SK-N-SH (cell line): ENCODE measurements at regions not wholly inside any gene's neighbourhood (a gene's known extent, or its start where the extent isn't known, plus 50 kb on each side); places are given as distances from the start of the nearest gene placed in this dataset.

Experiments used
- CTCF ChIA-PET: fragments of 300-600, 350-600 bp; formaldehyde crosslinking; extraction: SDS; loops from one replicate; lab custom pipeline; 2021; lab: Yijun Ruan, JAX
- POLR2A ChIA-PET: fragments of 350-600 bp; sonication (Branson Sonifier 250); formaldehyde crosslinking; extraction: SDS; loops from one replicate; lab custom pipeline; 2020; ENCODE audit warnings: antibody characterized with exemption, inconsistent platforms; lab: Yijun Ruan, JAX
- DNase-seq: peaks from one replicate; pipeline ENCODE4 v3.0.0; 2012
- H2AFZ ChIP-seq: fragments of 200-600 bp; sonication (generic); 2 replicates; pipeline ENCODE4 v1.8.1; 2016; ENCODE audit warnings: antibody characterized with exemption, mild to moderate bottlenecking, low read depth
- H3F3A ChIP-seq: fragments of 200-600 bp; sonication (generic); replicated peaks from 2 replicates; pipeline ENCODE3; 2016; ENCODE audit warnings: antibody characterized with exemption, mild to moderate bottlenecking; ENCODE audit not compliant: insufficient read depth
- H3K27ac ChIP-seq, 2 experiments: fragments of 200-500 bp in 1 of 2; fragments of 200-600 bp in 1 of 2; sonication (Bioruptor generic) in 1 of 2; sonication (generic), shearing (Covaris generic) in 1 of 2; 2 replicates each; pipeline versions ENCODE4 v1.5.1 to v1.6.1; 2014 to 2016; ENCODE audit warnings: low read depth in 2 of 2, inconsistent platforms in 1 of 2, low read length in 1 of 2, mild to moderate bottlenecking in 1 of 2, mixed read lengths in 1 of 2
- H3K27me3 ChIP-seq: fragments of 200-600 bp; sonication (generic), shearing (Covaris generic); 2 replicates; pipeline ENCODE4 v1.6.1; 2016; ENCODE audit warnings: mixed run types; ENCODE audit not compliant: insufficient read depth
- H3K36me3 ChIP-seq, 2 experiments: fragments of 200-500 bp in 1 of 2; fragments of 200-600 bp in 1 of 2; sonication (Bioruptor generic) in 1 of 2; sonication (generic) in 1 of 2; replicated peaks in 1 of 2; 2 replicates each; pipeline versions ENCODE3 to v1.5.1; 2014 to 2016; ENCODE audit warnings: low read length in 1 of 2, mild to moderate bottlenecking in 1 of 2; ENCODE audit not compliant: insufficient read depth in 2 of 2, control insufficient read depth in 1 of 2
- H3K4me1 ChIP-seq, 2 experiments: fragments of 200-500 bp in 1 of 2; fragments of 200-600 bp in 1 of 2; sonication (Bioruptor generic) in 1 of 2; sonication (generic), shearing (Covaris generic) in 1 of 2; 2 replicates each; pipeline versions ENCODE4 v1.5.1 to v1.6.1; 2014 to 2016; ENCODE audit warnings: low read depth in 1 of 2, low read length in 1 of 2, mixed run types in 1 of 2; ENCODE audit not compliant: insufficient read depth in 2 of 2, control insufficient read depth in 1 of 2
- H3K4me2 ChIP-seq: fragments of 200-600 bp; sonication (generic), shearing (Covaris generic); 2 replicates; pipeline ENCODE4 v1.6.1; 2017; ENCODE audit warnings: mixed run types
- H3K4me3 ChIP-seq, 2 experiments: fragments of 200-500 bp in 1 of 2; fragments of 200-600 bp in 1 of 2; sonication (Bioruptor generic) in 1 of 2; sonication (generic), shearing (Covaris generic) in 1 of 2; 2 replicates each; pipeline versions ENCODE4 v1.5.1 to v1.8.1; 2014 to 2016; ENCODE audit warnings: low read depth in 2 of 2, inconsistent platforms in 1 of 2, low read length in 1 of 2, mild to moderate bottlenecking in 1 of 2, mixed read lengths in 1 of 2, moderate library complexity in 1 of 2
- H3K79me2 ChIP-seq: fragments of 200-600 bp; sonication (generic); 2 replicates; pipeline ENCODE4 v1.8.1; 2017; ENCODE audit warnings: mild to moderate bottlenecking; ENCODE audit not compliant: insufficient read depth
- H3K9ac ChIP-seq: fragments of 200-600 bp; sonication (generic); 2 replicates; pipeline ENCODE4 v1.6.1; 2017; ENCODE audit warnings: mixed run types
- H3K9me2 ChIP-seq: fragments of 200-600 bp; sonication (generic); 2 replicates; pipeline ENCODE4 v1.6.1; 2017; ENCODE audit warnings: mixed run types
- H3K9me3 ChIP-seq: fragments of 200-600 bp; sonication (generic); 2 replicates; pipeline ENCODE4 v1.6.1; 2017; ENCODE audit warnings: mixed run types, mild to moderate bottlenecking, moderate library complexity
- H4K20me1 ChIP-seq: fragments of 200-600 bp; sonication (generic); 2 replicates; pipeline ENCODE4 v1.6.1; 2017; ENCODE audit warnings: mild to moderate bottlenecking, mixed run types; ENCODE audit not compliant: insufficient read depth
- ELF1 ChIP-seq: IDR thresholded peaks from 2 replicates; pipeline ENCODE4 v1.4.0; 2012
- EZH2phosphoT487 ChIP-seq: fragments of 200-600 bp; sonication (generic); IDR thresholded peaks from 2 replicates; pipeline ENCODE4 v1.6.1; 2017; ENCODE audit warnings: low read depth, mixed run types, mild to moderate bottlenecking, antibody characterized with exemption, moderate library complexity, borderline replicate concordance
- JUND ChIP-seq: IDR thresholded peaks from 2 replicates; pipeline ENCODE4 v1.4.0; 2012
- MEF2A ChIP-seq: IDR thresholded peaks from 2 replicates; pipeline ENCODE4 v1.4.0; 2012; ENCODE audit warnings: low read depth, borderline replicate concordance
- NFIC ChIP-seq: IDR thresholded peaks from 2 replicates; pipeline ENCODE4 v1.4.0; 2012; ENCODE audit warnings: borderline replicate concordance
- RAD21 ChIP-seq: IDR thresholded peaks from 2 replicates; pipeline ENCODE4 v1.6.1; 2012; ENCODE audit warnings: mild to moderate bottlenecking, low read length
- RFX5 ChIP-seq: IDR thresholded peaks from 2 replicates; pipeline ENCODE4 v1.6.1; 2012; ENCODE audit warnings: mild to moderate bottlenecking, improper control_type of control experiment, low read length
- TCF12 ChIP-seq: IDR thresholded peaks from 2 replicates; pipeline ENCODE4 v1.4.0; 2012
- YY1 ChIP-seq: IDR thresholded peaks from 2 replicates; pipeline ENCODE4 v1.4.0; 2012; ENCODE audit warnings: low read depth, mild to moderate bottlenecking
- WGBS: methylation state at CpG from one replicate; pipeline ENCODE4 v1.1.6; 2017; ENCODE audit warnings: low lambda C conversion rate; 5-methylcytosine and 5-hydroxymethylcytosine counted together
- TF ChIP-seq, protein P1 (sequence below): IDR thresholded peaks from 2 replicates; pipeline ENCODE4; 2012
- TF ChIP-seq, protein P2 (sequence below): IDR thresholded peaks from 2 replicates; pipeline ENCODE4 v1.4.0; 2012; ENCODE audit warnings: low read depth, borderline replicate concordance

- Histone ChIP-seq H3K27ac (no peak overlapping the region), H3K4me3 (no peak overlapping the region), H3K9me3 (no peaks in the 10 kb centered on the region), H3K9me2 (no peaks in the 10 kb centered on the region), H4K20me1 (no peaks in the 10 kb centered on the region), H3K36me3 (no peaks in the 10 kb centered on the region), H3K27me3 (no peaks in the 10 kb centered on the region), H3K4me2 (no peak overlapping the region), H3K9ac (no peak overlapping the region), H2AFZ (no peak overlapping the region), H3K4me1 (peaks cover 0 to 5% of the 10 kb centered on the region in 2 experiments; a peak in 2 of 4 replicates), H3K79me2 (no peaks in the 10 kb centered on the region), H3F3A (no peaks in the 10 kb centered on the region)
- 25% methylated on average over 5 of the region's 5 CpGs for WGBS
- no peak for DNase-seq
- POLR2A ChIA-PET, result no interaction called here
- peak; percentile 19 for TF ChIP-seq TCF12
- TF ChIP-seq, protein P1, sequence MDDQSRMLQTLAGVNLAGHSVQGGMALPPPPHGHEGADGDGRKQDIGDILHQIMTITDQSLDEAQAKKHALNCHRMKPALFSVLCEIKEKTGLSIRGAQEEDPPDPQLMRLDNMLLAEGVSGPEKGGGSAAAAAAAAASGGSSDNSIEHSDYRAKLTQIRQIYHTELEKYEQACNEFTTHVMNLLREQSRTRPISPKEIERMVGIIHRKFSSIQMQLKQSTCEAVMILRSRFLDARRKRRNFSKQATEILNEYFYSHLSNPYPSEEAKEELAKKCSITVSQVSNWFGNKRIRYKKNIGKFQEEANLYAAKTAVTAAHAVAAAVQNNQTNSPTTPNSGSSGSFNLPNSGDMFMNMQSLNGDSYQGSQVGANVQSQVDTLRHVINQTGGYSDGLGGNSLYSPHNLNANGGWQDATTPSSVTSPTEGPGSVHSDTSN, result peak; percentile 34
- TF ChIP-seq JUND, result no peak
- CTCF ChIA-PET, result interaction anchor here (0.6 kb wide), 1 partner anchor 132 kb away, joined by 3 read pairs; no protein-coding TSS in a partner anchor
Measured at GRCh38 chr9:106479679-106480078, 383.3 kb upstream of the ZNF462 start.

- CTCF ChIA-PET, result no interaction called here
- no peak overlapping the region for H3K4me3 ChIP-seq
- H3K79me2 ChIP-seq, result no peaks in the 10 kb centered on the region
- 27% methylated on average over 5 of the region's 5 CpGs for WGBS
- no peak overlapping the region for H3K27ac ChIP-seq
- no peaks in the 10 kb centered on the region for H3K36me3 ChIP-seq
- H3K27me3 ChIP-seq, result no peaks in the 10 kb centered on the region
- POLR2A ChIA-PET, result no interaction called here
- H3K9me3 ChIP-seq, result no peaks in the 10 kb centered on the region
- peak; percentile 27 for DNase-seq
- no peaks in the 10 kb centered on the region for H3F3A ChIP-seq
- no peak overlapping the region for H2AFZ ChIP-seq
- no peaks in the 10 kb centered on the region for H3K9me2 ChIP-seq
- H3K9ac ChIP-seq, result no peak overlapping the region
- H3K4me1 ChIP-seq, result peaks cover 0 to 5% of the 10 kb centered on the region in 2 experiments; a peak in 2 of 4 replicates
- no peak for TF ChIP-seq MEF2A
- TF ChIP-seq JUND, result no peak
- peak; percentile 51; the same call in 1 of the 2 replicates for TF ChIP-seq TCF12
- no peak overlapping the region for H3K4me2 ChIP-seq
- no peaks in the 10 kb centered on the region for H4K20me1 ChIP-seq
Measured at GRCh38 chr9:106481013-106481609, 381.9 kb upstream of the ZNF462 start.

GRCh38 chr9:106482733-106483132 lies 380.2 kb upstream of the ZNF462 start:
- H3K36me3 ChIP-seq, result no peaks in the 10 kb centered on the region
- H3K9me2 ChIP-seq, result no peaks in the 10 kb centered on the region
- H3K79me2 ChIP-seq, result no peaks in the 10 kb centered on the region
- no peak overlapping the region for H3K9ac ChIP-seq
- H3K4me2 ChIP-seq, result no peak overlapping the region
- no peak overlapping the region for H3K27ac ChIP-seq
- no peaks in the 10 kb centered on the region for H3F3A ChIP-seq
- H3K4me1 ChIP-seq, result peaks cover 0 to 5% of the 10 kb centered on the region in 2 experiments; a peak in 2 of 4 replicates
- TF ChIP-seq ELF1 (no peak), YY1 (no peak), NFIC (no peak), RFX5 (no peak), EZH2phosphoT487 (no peak), RAD21 (no peak)
- TF ChIP-seq, protein P2, sequence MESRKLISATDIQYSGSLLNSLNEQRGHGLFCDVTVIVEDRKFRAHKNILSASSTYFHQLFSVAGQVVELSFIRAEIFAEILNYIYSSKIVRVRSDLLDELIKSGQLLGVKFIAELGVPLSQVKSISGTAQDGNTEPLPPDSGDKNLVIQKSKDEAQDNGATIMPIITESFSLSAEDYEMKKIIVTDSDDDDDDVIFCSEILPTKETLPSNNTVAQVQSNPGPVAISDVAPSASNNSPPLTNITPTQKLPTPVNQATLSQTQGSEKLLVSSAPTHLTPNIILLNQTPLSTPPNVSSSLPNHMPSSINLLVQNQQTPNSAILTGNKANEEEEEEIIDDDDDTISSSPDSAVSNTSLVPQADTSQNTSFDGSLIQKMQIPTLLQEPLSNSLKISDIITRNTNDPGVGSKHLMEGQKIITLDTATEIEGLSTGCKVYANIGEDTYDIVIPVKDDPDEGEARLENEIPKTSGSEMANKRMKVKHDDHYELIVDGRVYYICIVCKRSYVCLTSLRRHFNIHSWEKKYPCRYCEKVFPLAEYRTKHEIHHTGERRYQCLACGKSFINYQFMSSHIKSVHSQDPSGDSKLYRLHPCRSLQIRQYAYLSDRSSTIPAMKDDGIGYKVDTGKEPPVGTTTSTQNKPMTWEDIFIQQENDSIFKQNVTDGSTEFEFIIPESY, result no peak
- no peaks in the 10 kb centered on the region for H3K27me3 ChIP-seq
- ChIA-PET POLR2A (no interaction called here), CTCF (no interaction called here)
- no peak for DNase-seq
- H2AFZ ChIP-seq, result no peak overlapping the region
- H3K4me3 ChIP-seq, result no peak overlapping the region
- no peaks in the 10 kb centered on the region for H3K9me3 ChIP-seq
- no peaks in the 10 kb centered on the region for H4K20me1 ChIP-seq
